ENCODE measurements at regions not wholly inside any gene's neighbourhood (a gene's known extent, or its start where the extent isn't known, plus 50 kb on each side); places are given as distances from the start of the nearest gene placed in this dataset.

DNA sequence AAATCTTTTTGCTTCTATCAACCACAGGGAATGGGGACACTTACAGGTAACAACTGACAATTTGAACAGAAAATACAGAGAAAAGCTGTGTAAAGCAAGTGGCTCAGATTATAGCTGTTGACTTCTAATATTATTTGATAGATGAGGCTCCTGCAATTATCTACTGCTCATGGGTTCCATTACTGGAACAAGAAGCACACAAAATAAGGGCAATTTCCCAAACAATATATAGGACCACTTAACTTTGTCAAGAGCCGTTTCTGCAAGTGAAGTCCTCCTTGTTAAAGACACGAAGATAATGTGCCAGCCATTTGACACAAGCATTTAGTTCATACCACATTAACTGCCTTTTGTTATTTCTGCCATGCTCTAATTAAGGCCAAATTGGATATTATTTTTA lies 315.5 kb upstream of the ARID1B start:
- no peaks in the 10 kb centered on the region for H3K79me2 ChIP-seq (replicated peaks; ENCODE audit: insufficient read depth)
- no peaks in the 10 kb centered on the region for H3K27me3 Mint-ChIP-seq (ENCODE audit: insufficient read depth, low read depth, poor library complexity)
- peaks cover 10% of the 10 kb centered on the region; the same call in 1 of the 2 replicates for H3K9me2 ChIP-seq (ENCODE audit: insufficient read depth)
- no peaks in the 10 kb centered on the region for H3K27me3 ChIP-seq (ENCODE audit: insufficient read depth)
- H3K4me3 Mint-ChIP-seq: no peak overlapping the region
- H3K4me3 ChIP-seq: no peak overlapping the region
- H3K4me1 ChIP-seq (ENCODE audit: insufficient read depth): no peaks in the 10 kb centered on the region
- DNase-seq (ENCODE audit: low spot score) (no peak), ATAC-seq (no peak)
- TF ChIP-seq ETS1 (IDR thresholded peaks at IDR 0.05): no peak
- TF ChIP-seq JUNB (IDR thresholded peaks at IDR 0.05; ENCODE audit: unreplicated experiment): no peak
- no peak for TF ChIP-seq POLR2AphosphoS5 (IDR thresholded peaks at IDR 0.05; ENCODE audit: low read depth)
- TF ChIP-seq, protein P1, sequence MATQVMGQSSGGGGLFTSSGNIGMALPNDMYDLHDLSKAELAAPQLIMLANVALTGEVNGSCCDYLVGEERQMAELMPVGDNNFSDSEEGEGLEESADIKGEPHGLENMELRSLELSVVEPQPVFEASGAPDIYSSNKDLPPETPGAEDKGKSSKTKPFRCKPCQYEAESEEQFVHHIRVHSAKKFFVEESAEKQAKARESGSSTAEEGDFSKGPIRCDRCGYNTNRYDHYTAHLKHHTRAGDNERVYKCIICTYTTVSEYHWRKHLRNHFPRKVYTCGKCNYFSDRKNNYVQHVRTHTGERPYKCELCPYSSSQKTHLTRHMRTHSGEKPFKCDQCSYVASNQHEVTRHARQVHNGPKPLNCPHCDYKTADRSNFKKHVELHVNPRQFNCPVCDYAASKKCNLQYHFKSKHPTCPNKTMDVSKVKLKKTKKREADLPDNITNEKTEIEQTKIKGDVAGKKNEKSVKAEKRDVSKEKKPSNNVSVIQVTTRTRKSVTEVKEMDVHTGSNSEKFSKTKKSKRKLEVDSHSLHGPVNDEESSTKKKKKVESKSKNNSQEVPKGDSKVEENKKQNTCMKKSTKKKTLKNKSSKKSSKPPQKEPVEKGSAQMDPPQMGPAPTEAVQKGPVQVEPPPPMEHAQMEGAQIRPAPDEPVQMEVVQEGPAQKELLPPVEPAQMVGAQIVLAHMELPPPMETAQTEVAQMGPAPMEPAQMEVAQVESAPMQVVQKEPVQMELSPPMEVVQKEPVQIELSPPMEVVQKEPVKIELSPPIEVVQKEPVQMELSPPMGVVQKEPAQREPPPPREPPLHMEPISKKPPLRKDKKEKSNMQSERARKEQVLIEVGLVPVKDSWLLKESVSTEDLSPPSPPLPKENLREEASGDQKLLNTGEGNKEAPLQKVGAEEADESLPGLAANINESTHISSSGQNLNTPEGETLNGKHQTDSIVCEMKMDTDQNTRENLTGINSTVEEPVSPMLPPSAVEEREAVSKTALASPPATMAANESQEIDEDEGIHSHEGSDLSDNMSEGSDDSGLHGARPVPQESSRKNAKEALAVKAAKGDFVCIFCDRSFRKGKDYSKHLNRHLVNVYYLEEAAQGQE (IDR thresholded peaks at IDR 0.05; ENCODE audit: unreplicated experiment): no peak
- TF ChIP-seq ZNF331 (CRISPR knock-in tag; IDR thresholded peaks at IDR 0.05; ENCODE audit: low read depth): no peak
- no peaks in the 10 kb centered on the region for H3K36me3 Mint-ChIP-seq (ENCODE audit: low read depth)
- no peak overlapping the region for H3K4me2 ChIP-seq
- no peaks in the 10 kb centered on the region for H3F3A ChIP-seq (replicated peaks; ENCODE audit: low read depth)
- no peaks in the 10 kb centered on the region for H4K20me1 ChIP-seq (replicated peaks; ENCODE audit: insufficient read depth)
- no peak overlapping the region; the same call in 1 of the 2 replicates for H2AFZ ChIP-seq
- no peak overlapping the region for H3K27ac Mint-ChIP-seq
- H3K4me1 Mint-ChIP-seq: no peaks in the 10 kb centered on the region
- H3K9me3 Mint-ChIP-seq: no peaks in the 10 kb centered on the region; the same call in 2 of the 3 replicates
- no peak overlapping the region for H3K27ac ChIP-seq (ENCODE audit: low read depth)
- no peaks in the 10 kb centered on the region for H3K36me3 ChIP-seq (ENCODE audit: insufficient read depth)

DNA sequence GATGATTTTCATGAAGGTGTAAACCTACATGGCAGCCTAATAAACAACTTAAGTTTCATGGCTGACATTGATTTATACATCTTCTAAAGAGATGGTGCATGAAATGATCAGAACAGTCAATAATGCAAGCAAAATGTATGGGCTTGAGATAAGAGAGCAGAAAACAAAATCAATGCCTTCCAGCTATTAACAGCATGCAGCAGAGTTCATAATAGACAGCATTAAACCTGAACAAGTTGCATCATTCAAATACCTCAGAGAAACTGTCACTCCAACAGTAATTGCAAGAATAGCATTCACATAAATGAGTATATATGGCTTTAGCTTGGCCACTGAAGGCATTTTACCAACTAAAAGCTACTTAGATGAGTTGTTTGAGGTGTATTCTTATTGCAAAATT lies 319.6 kb upstream of the ARID1B start:
- H3K36me3 ChIP-seq (ENCODE audit: insufficient read depth): no peaks in the 10 kb centered on the region
- no peaks in the 10 kb centered on the region for H3F3A ChIP-seq (replicated peaks; ENCODE audit: low read depth)
- Mint-ChIP-seq H3K4me1 (no peaks in the 10 kb centered on the region), H3K27me3 (ENCODE audit: insufficient read depth, low read depth, poor library complexity) (peaks cover 6% of the 10 kb centered on the region), H3K4me3 (no peak overlapping the region), H3K27ac (no peak overlapping the region), H3K9me3 (peaks cover 3% of the 10 kb centered on the region), H3K36me3 (ENCODE audit: low read depth) (no peaks in the 10 kb centered on the region)
- 0 out of 2 replicates have a peak, but pooled peaks cover 15% of the 10 kb centered on the region for H3K9me2 ChIP-seq (ENCODE audit: insufficient read depth)
- H3K4me3 ChIP-seq: no peak overlapping the region
- ATAC-seq (no peak), DNase-seq (ENCODE audit: low spot score) (no peak)
- no peak overlapping the region for H3K27ac ChIP-seq (ENCODE audit: low read depth)
- H3K79me2 ChIP-seq (replicated peaks; ENCODE audit: insufficient read depth): no peaks in the 10 kb centered on the region
- H4K20me1 ChIP-seq (replicated peaks; ENCODE audit: insufficient read depth): no peaks in the 10 kb centered on the region
- no peaks in the 10 kb centered on the region for H3K27me3 ChIP-seq (ENCODE audit: insufficient read depth)
- no peaks in the 10 kb centered on the region for H3K4me1 ChIP-seq (ENCODE audit: insufficient read depth)
- no peak overlapping the region for H3K4me2 ChIP-seq
- no peak overlapping the region for H2AFZ ChIP-seq
- TF ChIP-seq ZNF331 (CRISPR knock-in tag; IDR thresholded peaks at IDR 0.05; ENCODE audit: low read depth): no peak
- TF ChIP-seq, protein P1 (IDR thresholded peaks at IDR 0.05; ENCODE audit: unreplicated experiment): no peak
- no peak for TF ChIP-seq ETS1 (IDR thresholded peaks at IDR 0.05)
- no peak for TF ChIP-seq STAT1 (IDR thresholded peaks at IDR 0.05; ENCODE audit: unreplicated experiment)
- no peak for TF ChIP-seq NANOG (IDR thresholded peaks at IDR 0.05; ENCODE audit: borderline replicate concordance)

Measured in GM23338 (cell line).